GM18951 (cell line): ENCODE measurements at regions not wholly inside any gene's neighbourhood (a gene's known extent, or its start where the extent isn't known, plus 50 kb on each side); places are given as distances from the start of the nearest gene placed in this dataset.
"Not testable (repeated sequence)": the region's sequence is repeated elsewhere in the genome, so short reads cannot be mapped to it uniquely, and the experiment has no call there.

ENCODE experiments used
- POLR2A ChIP-seq: IDR thresholded peaks from 4 replicates; pipeline ENCODE4 v1.6.1; 2011; ENCODE audit warnings: mild to moderate bottlenecking; ENCODE audit not compliant: insufficient read length, insufficient read depth; ENCODE audit errors: extremely low read depth
- in situ Hi-C: fragments of 300-500 bp; cut with MboI; formaldehyde crosslinking; loops from one replicate; pipeline ENCODE4 v1.12.0; 2022; ENCODE audit warnings: low sequenced_read_pairs, mixed read lengths, inconsistent platforms; ENCODE audit not compliant: unreplicated experiment

DNA sequence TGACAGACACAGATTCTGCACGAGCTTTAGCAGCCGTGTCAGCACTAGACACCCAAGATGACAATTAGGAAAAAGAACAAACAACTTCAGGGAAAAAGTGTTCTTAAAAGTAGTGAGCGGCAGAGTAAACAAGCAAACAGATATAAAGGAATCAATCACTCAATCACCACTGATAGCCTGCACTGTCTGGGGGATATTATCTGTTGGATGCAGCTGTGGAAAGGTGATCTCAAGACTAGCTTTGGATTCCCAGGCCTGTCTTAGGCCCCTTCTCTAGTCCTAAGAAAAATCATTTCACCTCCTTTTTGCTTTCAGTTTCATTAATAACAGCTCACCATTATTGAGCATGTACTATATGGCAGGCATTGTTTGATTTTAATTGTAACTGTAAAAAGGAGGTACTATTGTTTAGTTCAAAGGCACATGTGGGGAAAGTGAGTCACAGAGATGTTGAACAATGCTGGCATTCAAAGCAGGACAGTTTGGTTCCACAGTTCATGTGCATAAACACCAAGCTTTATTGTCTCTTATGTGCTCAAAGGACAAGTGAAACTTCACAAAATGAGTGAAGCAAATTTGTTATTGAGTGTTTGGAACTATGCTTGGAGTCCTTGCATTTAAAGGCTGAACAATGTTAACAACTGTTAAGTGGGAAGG is 147.3 kb upstream of the TCF4 start:
- no peak for TF ChIP-seq POLR2A
- in situ Hi-C loops = no loop called here

DNA sequence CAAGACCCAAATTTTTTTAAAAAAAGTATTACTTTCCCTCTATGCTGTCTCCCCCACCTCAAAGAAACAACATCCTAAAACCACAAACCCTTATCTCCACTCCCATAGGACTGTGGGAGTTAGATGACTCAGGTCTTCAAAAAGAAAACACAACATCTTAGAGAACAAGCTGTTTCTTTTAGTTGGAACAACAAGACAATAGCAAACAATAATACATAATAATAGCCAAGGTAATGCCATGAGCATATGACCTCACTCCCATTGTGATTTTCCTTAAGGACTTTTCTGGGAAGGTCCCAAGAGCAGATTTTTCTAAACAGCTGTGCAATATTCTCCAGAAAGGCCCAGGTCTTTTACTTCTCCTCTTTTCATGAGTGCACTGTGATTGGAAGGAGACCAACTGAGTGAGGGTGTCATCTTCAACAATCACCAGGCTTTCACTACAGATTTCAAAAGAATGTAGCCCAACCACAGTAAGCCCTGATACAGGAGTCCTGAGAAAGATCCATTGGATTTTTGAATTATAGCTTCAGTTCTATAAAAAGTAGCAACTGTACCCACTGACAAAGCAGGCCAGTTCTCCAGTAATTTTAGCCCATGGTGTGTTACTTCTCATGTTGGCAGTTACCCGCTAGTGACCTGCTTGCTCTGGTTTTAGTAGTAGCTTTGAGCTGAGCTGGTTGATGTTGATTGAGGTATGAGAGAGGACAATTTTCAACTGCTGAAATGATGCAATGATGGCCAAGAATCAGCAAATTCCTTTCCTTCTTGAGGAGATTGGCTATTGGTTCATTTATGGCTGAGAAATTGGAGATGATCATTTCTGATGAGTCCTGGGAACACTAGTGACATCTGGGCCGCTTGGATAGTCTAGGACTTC is 144.5 kb upstream of the TCF4 start:
- TF ChIP-seq POLR2A = no peak
- in situ Hi-C loops = no loop called here

GRCh38 chr18:55731594-55732042 is 143.6 kb upstream of the TCF4 start:
- no peak for TF ChIP-seq POLR2A
- in situ Hi-C loops = no loop called here

DNA sequence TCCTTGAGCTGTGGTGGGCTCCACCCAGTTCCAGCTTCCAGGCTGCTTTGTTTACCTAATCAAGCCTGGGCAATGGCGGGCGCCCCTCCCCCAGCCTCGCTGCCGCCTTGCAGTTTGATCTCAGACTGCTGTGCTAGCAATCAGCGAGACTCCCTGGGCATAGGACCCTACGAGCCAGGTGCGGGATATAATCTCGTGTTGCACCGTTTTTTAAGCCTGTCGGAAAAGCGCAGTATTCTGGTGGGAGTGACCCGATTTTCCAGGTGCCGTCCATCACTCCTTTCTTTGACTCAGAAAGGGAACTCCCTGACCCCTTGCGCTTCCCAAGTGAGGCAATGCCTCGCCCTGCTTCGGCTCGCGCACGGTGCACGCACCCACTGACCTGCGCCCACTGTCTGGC is 133.0 kb upstream of the TCF4 start:
- in situ Hi-C loops = not testable (repeated sequence)

DNA sequence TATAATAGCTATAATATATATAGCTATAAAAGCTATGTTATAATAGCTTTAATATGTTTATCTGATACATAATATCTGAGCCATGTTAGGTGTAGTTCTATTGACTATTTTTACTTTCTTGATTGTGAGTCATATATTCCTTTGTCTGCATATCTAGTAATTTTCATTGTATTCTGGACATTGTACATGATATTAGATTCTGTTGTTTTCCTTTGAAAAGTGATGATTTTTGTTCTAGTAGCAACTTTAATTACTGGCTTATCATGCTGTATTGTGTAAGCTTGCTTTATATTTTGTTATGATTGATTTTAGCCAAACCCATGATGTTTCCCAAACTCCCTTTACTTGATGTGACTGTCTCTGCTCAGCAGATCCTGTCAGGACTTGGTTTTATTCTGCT is 125.7 kb upstream of the TCF4 start:
- no peak for TF ChIP-seq POLR2A

GRCh38 chr18:55706898-55707297 is 118.9 kb upstream of the TCF4 start:
- in situ Hi-C loops = no loop called here
- no peak for TF ChIP-seq POLR2A

More for the DNA sequence above, 125.7 kb upstream of the TCF4 start:
- in situ Hi-C loops = no loop called here

DNA sequence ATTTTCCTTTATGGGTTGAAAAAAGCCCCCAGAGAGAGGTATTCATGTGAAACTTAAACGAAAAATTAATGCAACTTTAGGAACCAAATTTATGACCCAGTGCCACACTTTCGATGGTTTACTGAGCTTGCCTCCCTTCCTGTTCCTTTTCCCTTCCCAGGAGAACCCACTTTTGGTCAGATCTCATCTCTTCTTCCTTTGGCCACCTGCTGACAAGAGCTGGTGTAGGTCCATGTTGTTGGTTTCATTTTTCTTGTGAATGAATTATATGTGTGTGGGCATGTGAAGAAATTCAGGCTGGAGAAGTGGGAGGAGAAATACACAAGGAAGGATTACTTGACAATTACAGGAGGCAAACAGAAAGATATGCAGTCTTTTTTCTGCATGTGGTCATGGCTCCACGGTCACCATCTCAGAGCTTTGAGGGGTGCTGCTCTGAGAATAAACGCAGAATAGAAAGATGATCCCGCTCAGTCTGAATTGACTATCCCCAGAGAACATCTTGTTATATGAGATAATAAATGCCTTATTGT is 111.3 kb upstream of the TCF4 start:
- TF ChIP-seq POLR2A = no peak
- in situ Hi-C loops = no loop called here

DNA sequence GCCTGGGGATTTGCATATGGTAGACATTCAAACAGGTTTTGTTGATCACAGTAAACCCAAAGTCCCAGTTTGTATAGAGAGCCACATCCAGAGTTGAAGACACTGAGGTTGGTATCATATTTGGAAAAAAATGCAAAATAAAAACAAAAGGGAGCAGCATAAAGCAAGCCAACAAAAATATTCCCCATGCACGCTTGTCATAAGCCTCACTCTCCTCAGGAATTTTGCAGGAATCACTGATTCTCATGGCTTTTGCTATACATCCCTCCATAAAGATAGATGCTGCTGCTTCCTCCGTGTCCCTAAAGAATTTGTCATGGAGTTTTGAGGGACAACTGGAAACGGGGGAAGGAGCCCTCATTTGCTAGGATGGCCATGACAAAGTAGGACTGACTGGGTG is 108.8 kb upstream of the TCF4 start:
- no peak for TF ChIP-seq POLR2A
- in situ Hi-C loops = no loop called here

- in situ Hi-C loops = no loop called here
Observed at GRCh38 chr18:55695091-55695490, 107.1 kb upstream of the TCF4 start.

GRCh38 chr18:55694291-55694690 is 106.3 kb upstream of the TCF4 start:
- in situ Hi-C loops = no loop called here

More at GRCh38 chr18:55695091-55695490, 107.1 kb upstream of the TCF4 start:
- no peak for TF ChIP-seq POLR2A

GRCh38 chr18:55688030-55688429 is 100.0 kb upstream of the TCF4 start:
- no peak for TF ChIP-seq POLR2A

More at GRCh38 chr18:55694291-55694690, 106.3 kb upstream of the TCF4 start:
- no peak for TF ChIP-seq POLR2A

GRCh38 chr18:55687106-55687505 is 99.1 kb upstream of the TCF4 start:
- no peak for TF ChIP-seq POLR2A
- in situ Hi-C loops = no loop called here

More at GRCh38 chr18:55688030-55688429, 100.0 kb upstream of the TCF4 start:
- in situ Hi-C loops = no loop called here

DNA sequence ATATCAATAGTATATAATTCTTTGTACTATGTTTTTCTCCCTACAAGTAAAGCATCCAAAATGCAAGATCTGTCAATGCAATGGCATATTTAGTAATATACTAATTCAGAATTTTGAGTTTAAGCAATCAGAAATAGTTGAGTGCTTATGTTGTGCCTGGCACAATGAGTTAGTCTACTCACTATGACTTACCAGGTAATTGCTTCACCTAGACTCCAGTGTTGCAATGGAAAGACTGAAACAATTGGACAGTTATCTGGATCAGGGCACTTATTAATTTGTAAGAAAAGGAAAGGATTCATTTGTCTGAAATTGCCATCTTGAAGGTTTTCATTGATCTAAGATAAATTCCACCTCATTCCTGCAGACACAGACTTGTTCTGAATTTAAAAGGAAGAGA is 97.6 kb upstream of the TCF4 start:
- TF ChIP-seq POLR2A = no peak
- in situ Hi-C loops = no loop called here
